ENCODE measurements at regions not wholly inside any gene's neighbourhood (a gene's known extent, or its start where the extent isn't known, plus 50 kb on each side); places are given as distances from the start of the nearest gene placed in this dataset.

DNA sequence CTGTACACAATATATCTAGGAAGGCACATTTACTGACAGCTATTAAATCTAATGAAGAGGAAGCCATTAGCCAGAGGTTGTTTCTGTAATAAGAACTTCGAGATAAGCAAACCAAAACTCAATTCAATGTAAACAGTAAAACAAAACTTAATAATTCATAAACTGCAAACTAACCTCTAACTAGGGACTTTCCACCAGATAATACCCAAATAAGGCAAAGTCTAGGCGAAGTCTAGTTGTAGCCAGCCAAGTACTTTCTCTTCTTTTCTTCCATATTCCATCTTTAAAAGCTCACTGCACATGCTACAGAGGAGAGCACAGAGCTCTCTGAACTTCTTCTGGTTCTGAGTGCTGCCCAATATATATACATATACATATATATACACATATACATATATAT, 229.9 kb upstream of the ANO5 start:
- no peaks in the 10 kb centered on the region for H3K27me3 ChIP-seq (ENCODE audit: control insufficient read depth, insufficient read depth, low read length)
- DNase-seq (ENCODE audit: low read depth) (no peak), FAIRE-seq (no peak)
- H3K4me3 ChIP-seq (ENCODE audit: low read depth, low read length), result no peak overlapping the region
- no peaks in the 10 kb centered on the region for H3K36me3 ChIP-seq (ENCODE audit: control insufficient read depth, insufficient read depth, low read length)
- TF ChIP-seq CTCF (IDR thresholded peaks at IDR 0.05; ENCODE audit: insufficient read depth, low read length, severe bottlenecking), result no peak

- DNase-seq (ENCODE audit: low read depth), result no peak
- H3K27me3 ChIP-seq (ENCODE audit: control insufficient read depth, insufficient read depth, low read length), result no peaks in the 10 kb centered on the region
- FAIRE-seq, result no peak
- TF ChIP-seq CTCF (IDR thresholded peaks at IDR 0.05; ENCODE audit: insufficient read depth, low read length, severe bottlenecking), result no peak
- H3K4me3 ChIP-seq (ENCODE audit: low read depth, low read length), result no peak overlapping the region
- H3K36me3 ChIP-seq (ENCODE audit: control insufficient read depth, insufficient read depth, low read length), result no peaks in the 10 kb centered on the region
Measured at GRCh38 chr11:21965221-21965620, 227.7 kb upstream of the ANO5 start.

DNA sequence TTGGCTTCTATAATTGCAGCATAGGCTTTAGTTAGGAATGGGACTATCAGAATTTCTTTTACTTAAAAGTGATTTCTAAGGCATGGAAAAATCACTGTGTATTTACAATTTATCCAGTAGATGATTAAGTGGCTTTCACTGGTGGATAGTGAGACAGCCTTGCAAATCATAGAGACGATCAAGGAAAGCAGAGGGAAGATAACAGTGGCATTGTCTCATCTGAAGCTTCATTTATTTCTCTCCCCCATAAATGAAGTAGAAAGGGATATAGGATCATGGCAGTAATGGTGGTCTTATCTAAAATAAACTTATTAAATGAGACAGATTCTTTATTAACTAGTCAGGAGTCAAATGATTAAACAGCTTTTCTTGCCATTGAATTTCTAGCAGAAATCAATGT, 224.2 kb upstream of the ANO5 start:
- no peak for TF ChIP-seq CTCF (IDR thresholded peaks at IDR 0.05; ENCODE audit: insufficient read depth, low read length, severe bottlenecking)
- no peak for FAIRE-seq
- H3K36me3 ChIP-seq (ENCODE audit: control insufficient read depth, insufficient read depth, low read length), result no peaks in the 10 kb centered on the region

GRCh38 chr11:21969841-21970240, 223.0 kb upstream of the ANO5 start:
- Histone ChIP-seq H3K36me3 (ENCODE audit: control insufficient read depth, insufficient read depth, low read length) (no peaks in the 10 kb centered on the region), H3K4me3 (ENCODE audit: low read depth, low read length) (no peak overlapping the region), H3K27me3 (ENCODE audit: control insufficient read depth, insufficient read depth, low read length) (no peaks in the 10 kb centered on the region)
- TF ChIP-seq CTCF (IDR thresholded peaks at IDR 0.05; ENCODE audit: insufficient read depth, low read length, severe bottlenecking), result no peak
- FAIRE-seq (no peak), DNase-seq (ENCODE audit: low read depth) (no peak)

More for the DNA sequence above, 224.2 kb upstream of the ANO5 start:
- Histone ChIP-seq H3K4me3 (ENCODE audit: low read depth, low read length) (no peak overlapping the region), H3K27me3 (ENCODE audit: control insufficient read depth, insufficient read depth, low read length) (no peaks in the 10 kb centered on the region)
- no peak for DNase-seq (ENCODE audit: low read depth)

DNA sequence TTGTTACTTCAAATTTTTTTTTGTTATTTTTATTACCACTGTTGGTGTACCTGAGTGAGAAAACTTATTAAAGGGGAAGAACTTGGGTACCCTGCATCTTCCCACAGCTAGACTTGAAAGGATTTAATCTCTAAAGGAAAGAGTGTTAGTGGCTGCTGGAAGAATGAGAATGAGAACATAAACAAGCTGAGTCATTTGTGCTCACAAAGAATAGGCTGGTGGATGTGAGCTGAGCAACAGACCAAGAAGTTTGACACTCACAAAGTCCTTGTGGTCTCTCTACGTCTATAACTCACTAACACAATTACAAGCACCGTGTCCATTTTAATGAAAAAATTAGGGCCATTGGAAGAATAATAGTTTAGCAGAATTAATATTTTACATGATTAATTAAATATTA, 217.6 kb upstream of the ANO5 start:
- no peaks in the 10 kb centered on the region for H3K27me3 ChIP-seq (ENCODE audit: control insufficient read depth, insufficient read depth, low read length)
- DNase-seq (ENCODE audit: low read depth) (no peak), FAIRE-seq (no peak)
- no peaks in the 10 kb centered on the region for H3K36me3 ChIP-seq (ENCODE audit: control insufficient read depth, insufficient read depth, low read length)
- H3K4me3 ChIP-seq (ENCODE audit: low read depth, low read length), result no peak overlapping the region
- no peak for TF ChIP-seq CTCF (IDR thresholded peaks at IDR 0.05; ENCODE audit: insufficient read depth, low read length, severe bottlenecking)

- TF ChIP-seq CTCF (IDR thresholded peaks at IDR 0.05; ENCODE audit: insufficient read depth, low read length, severe bottlenecking), result no peak
- FAIRE-seq (no peak), DNase-seq (ENCODE audit: low read depth) (no peak)
- Histone ChIP-seq H3K27me3 (ENCODE audit: control insufficient read depth, insufficient read depth, low read length) (no peaks in the 10 kb centered on the region), H3K36me3 (ENCODE audit: control insufficient read depth, insufficient read depth, low read length) (no peaks in the 10 kb centered on the region), H3K4me3 (ENCODE audit: low read depth, low read length) (no peak overlapping the region)
Measured at GRCh38 chr11:21976210-21976609, 216.7 kb upstream of the ANO5 start.
